Neural progenitor cell (in vitro differentiated cells): ENCODE measurements at regions not wholly inside any gene's neighbourhood (a gene's known extent, or its start where the extent isn't known, plus 50 kb on each side); places are given as distances from the start of the nearest gene placed in this dataset.

Experiments used
- CTCF ChIP-seq: fragments of 200-600 bp; sonication (generic); IDR thresholded peaks from 2 replicates; pipeline ENCODE4 v1.5.1; 2017; ENCODE audit warnings: antibody characterized with exemption, mild to moderate bottlenecking
- EZH2phosphoT487 ChIP-seq: fragments of 200-600 bp; sonication (generic); IDR thresholded peaks from 2 replicates; pipeline ENCODE4 v1.6.1; 2017; ENCODE audit warnings: antibody characterized with exemption

- TF ChIP-seq CTCF (no peak), EZH2phosphoT487 (no peak)
Observed at GRCh38 chr7:67690700-67691099, 694.1 kb downstream of the TYW1 start.
